NCI-H146 (cell line): ENCODE measurements at regions not wholly inside any gene's neighbourhood (a gene's known extent, or its start where the extent isn't known, plus 50 kb on each side); places are given as distances from the start of the nearest gene placed in this dataset.

Experiments
- DNase-seq: peaks from one replicate; lab custom pipeline; 2025; lab: John Stamatoyannopoulos, UW

DNA sequence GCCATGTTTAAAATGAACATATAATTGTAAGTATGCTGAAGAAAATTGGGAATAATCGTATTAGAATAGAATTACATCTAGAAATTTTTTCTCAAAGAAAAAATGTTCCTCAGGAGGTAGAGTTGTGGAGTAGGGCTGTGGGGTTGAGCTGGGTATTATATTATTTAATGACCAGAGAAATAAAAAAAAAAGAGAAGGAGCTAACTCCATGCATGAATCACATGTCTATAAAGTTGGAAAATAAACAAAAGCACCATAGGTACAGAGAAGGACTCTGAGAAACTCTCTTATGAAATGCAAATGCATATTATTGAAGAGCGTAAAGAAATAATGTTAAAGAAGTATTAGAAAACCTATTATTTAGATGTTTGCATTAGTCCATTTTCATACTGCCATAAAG, 405.5 kb downstream of the EFNB2 start:
- DNase-seq, result no peak

DNA sequence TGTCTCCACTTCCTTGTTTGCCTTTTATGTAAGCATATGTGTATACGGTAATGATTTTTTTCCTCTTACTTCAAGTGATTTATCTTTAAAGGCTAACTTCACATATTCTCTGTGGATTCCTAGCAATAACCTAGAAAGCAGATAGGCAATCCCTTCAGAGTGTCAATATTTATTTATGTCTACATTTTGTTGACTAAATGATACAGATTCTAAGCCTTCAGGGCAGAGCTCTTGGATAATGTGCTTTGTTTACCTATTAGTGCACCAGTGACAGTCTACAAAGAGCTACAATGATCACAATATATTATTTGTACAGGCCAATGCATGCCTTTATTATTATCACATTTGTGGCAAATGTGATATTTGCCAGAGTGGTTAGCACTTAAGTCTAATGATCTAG, 406.2 kb downstream of the EFNB2 start:
- DNase-seq, result no peak

- no peak for DNase-seq
Measured at GRCh38 chr13:106122234-106122633, 413.2 kb downstream of the EFNB2 start.

DNA sequence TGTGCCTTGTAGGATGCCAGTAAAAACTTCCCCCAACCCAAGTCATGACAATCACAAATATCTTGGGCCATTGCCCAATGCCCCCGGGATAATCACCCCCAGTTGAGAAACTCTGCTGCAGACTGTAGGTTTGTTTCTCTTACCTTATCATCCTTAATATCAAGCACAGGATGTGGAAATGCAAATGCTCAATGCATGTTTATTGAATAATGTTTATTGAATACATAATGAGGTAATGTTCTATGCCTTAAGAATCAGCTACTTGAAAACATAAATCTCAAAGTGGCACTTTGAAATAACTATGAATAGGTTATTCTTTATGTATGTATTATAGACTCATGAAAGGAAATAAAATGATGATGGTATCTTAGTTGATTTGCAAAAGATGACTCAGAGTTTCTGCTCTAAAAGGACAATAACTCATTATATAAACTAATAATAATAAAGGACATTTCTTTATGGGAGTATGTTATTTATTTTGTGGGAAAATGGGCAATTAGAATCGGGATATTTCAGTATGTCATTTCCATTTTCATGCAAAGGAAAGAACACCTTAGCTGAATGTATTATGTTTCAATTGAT, 414.2 kb downstream of the EFNB2 start:
- no peak for DNase-seq

GRCh38 chr13:106118996-106119395, 416.5 kb downstream of the EFNB2 start:
- no peak for DNase-seq

- DNase-seq, result no peak
Measured at GRCh38 chr13:106118050-106118449, 417.4 kb downstream of the EFNB2 start.

- no peak for DNase-seq
Measured at GRCh38 chr13:106117640-106118039, 417.8 kb downstream of the EFNB2 start.

GRCh38 chr13:106117035-106117434, 418.4 kb downstream of the EFNB2 start:
- no peak for DNase-seq

DNA sequence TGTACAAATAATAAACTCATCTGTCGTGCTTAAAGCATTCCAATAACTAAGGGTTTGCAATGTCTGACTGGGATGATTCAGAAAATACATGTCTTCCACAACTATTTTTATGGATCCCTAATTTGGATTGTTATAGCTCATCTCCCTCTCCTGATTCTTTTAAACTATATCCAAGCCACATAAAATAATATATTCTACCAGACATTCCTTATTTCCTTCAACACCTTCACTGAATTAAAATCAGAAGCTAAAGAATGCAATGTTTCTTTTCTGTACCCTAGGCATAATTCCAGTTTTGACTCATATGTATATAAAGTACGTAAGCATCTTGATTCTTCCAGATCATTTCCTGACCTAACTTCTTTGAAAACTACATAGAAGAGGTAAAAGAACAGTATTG, 420.4 kb downstream of the EFNB2 start:
- no peak for DNase-seq

GRCh38 chr13:106113796-106114195, 421.7 kb downstream of the EFNB2 start:
- DNase-seq, result no peak

GRCh38 chr13:106112191-106112590, 423.3 kb downstream of the EFNB2 start:
- DNase-seq, result no peak

GRCh38 chr13:106110241-106110855, 425.1 kb downstream of the EFNB2 start:
- DNase-seq, result no peak

- DNase-seq, result no peak
Measured at GRCh38 chr13:106109391-106109791, 426.1 kb downstream of the EFNB2 start.

- DNase-seq, result no peak
Measured at GRCh38 chr13:106108346-106108745, 427.1 kb downstream of the EFNB2 start.

- no peak for DNase-seq
Measured at GRCh38 chr13:106107061-106107460, 428.4 kb downstream of the EFNB2 start.

DNA sequence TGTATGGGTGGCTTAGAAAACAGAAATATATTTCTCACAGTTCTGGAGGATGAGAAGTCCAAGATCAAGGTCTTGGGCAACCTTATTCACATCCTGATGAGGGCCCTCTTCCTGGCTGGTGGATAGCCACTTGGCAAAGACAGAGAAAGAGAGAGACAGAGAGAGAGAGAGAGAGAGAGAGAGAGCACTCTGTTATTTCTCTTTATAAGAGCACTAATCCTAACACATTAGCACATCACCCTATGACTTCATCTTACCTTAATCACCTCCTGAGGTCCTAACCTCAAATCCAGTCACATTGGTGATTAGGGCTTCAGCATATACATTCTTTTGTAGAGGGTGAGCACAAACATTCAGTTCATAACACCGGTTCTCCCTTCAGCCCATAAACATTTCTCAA, 430.3 kb downstream of the EFNB2 start:
- no peak for DNase-seq

DNA sequence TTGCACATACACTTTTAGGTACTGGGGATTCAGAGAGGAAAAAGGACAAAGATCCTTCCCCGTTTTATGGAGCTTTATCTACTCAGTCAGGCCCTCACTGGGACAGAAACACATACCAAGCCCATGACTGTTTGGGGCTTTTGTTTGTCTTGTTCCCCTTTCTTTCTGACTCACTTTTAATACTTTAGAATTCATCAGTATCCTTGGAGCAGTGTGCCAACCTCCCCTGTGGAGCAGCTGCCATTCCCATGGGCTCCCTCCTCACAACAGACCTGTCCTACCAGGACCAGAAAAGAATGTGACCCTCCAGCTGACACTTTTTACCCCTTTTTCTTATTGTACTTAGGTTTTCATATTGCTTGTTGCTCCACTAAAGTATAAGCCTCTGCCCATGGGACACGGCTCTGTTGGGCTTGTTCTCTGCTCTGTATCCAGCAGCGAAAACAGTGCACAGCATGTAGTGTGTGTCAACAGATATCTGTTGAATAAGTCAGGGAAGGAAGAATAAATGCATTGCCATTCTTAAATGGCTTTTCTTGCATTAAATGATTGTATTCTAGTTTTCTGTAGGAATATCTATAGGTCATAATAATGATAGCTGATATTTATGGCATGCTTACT, 431.1 kb downstream of the EFNB2 start:
- DNase-seq, result no peak

DNA sequence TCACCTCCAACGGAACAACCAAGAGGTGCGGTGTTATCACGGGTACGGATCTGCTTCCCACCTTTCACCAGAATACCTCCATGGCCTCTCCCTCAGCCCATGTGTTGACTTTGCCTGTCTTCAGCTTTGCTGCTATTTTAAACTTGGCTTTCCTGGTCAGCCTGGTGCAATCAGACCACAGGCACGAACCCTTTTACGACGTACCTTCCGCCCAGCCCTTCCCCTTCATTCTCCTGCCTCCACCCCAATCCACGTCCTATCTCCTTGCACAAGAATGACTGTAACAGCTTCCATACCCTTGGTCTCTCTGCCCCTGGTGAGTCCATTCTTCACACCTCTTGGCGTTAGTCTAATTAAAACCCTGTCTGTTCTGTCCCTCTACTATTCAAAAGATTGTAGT, 431.7 kb downstream of the EFNB2 start:
- no peak for DNase-seq

GRCh38 chr13:106102786-106103185, 432.7 kb downstream of the EFNB2 start:
- no peak for DNase-seq

DNA sequence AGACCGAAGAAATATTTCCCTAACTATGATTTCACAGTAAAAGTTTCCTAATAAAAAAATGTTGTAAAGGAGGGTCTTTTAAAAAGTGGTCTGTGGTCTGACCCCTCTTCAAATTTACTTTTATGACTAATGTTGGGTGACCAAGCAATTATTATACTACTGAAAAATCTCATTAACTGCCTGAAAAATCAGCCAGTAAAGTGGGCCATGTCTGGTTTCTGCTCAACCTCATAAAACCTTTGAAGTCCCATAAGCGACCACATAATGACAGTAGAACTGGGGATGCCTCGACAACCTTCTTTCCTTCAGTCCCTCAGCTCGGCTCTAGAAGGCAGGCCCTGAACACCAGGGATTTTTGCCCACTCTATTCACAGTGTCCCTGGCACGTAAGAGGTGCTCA, 434.3 kb downstream of the EFNB2 start:
- no peak for DNase-seq

- no peak for DNase-seq
Measured at GRCh38 chr13:106100171-106100919, 435.1 kb downstream of the EFNB2 start.

DNA sequence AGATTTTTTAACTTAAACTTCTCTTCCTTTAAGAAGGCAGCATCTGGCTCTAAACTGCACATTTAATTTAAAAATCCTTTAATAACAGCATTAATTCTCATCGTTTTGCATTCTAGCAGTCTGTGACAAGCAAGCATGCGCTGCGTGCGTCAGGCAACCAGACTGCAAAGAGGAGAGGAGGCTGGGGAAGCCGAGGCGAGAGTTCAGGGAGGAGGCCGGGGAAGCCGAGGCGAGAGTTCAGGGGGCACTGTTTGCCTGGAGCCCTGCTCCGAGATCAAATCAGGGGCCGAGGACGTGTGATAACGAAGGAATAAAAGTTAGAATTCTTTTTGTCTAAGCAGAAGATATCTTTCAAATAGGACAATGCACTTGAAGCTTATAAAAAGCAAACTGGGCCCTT, 435.7 kb downstream of the EFNB2 start:
- no peak for DNase-seq

DNA sequence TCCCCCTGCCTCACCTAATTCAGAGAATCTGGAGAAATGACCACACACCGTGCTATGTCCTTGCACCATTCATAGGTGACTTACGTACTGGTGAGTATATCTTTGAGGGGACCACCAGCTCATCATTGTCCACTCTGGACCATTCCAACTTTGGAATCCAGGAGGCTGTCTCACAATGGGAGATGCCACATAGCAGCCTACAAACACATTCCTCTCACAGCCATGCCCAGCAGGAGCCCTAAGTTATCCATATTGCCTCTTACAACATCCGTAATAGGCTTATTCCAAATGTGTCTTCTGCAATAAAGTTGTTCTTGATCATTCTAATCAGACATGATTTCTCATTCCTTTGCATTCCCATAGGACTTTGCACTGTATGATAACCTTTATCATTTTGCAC, 436.7 kb downstream of the EFNB2 start:
- no peak for DNase-seq
